ENCODE measurements at regions not wholly inside any gene's neighbourhood (a gene's known extent, or its start where the extent isn't known, plus 50 kb on each side); places are given as distances from the start of the nearest gene placed in this dataset.
A peak's percentile ranks its signal among the peaks of the same experiment; 100 is the strongest.

DNA sequence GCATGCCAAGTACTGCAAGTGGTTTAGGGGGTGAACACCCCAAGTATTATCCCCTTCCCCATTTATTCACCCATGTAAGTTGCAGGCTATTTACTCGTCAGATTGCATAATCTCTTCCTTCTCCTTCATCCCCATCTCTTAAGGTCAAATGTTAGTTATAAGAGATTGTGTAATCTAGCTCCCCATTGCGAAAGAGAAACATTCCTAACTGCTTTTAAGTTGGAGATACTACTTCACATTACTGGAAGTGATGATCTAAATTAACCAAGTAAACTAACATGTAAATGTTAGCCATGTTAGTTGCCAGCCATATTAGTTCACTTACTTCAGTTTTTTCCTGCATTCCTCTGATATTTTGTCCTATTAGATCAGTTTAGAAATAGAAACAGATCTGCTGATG, 262.3 kb downstream of the TAF11L14 start:
- Histone ChIP-seq H3K9me3 (ENCODE audit: insufficient read depth, low read depth, low read length) (no peaks in the 10 kb centered on the region), H3K9ac (ENCODE audit: low read depth, low read length) (no peak overlapping the region), H3K27me3 (ENCODE audit: insufficient read depth, low read length) (no peaks in the 10 kb centered on the region), H3K4me3 (ENCODE audit: low read length) (no peak overlapping the region), H3K4me1 (ENCODE audit: insufficient read depth, low read length) (no peaks in the 10 kb centered on the region), H3K36me3 (ENCODE audit: insufficient read depth, low read depth, low read length) (no peaks in the 10 kb centered on the region), H3K27ac (ENCODE audit: low read length) (no peak overlapping the region)

DNA sequence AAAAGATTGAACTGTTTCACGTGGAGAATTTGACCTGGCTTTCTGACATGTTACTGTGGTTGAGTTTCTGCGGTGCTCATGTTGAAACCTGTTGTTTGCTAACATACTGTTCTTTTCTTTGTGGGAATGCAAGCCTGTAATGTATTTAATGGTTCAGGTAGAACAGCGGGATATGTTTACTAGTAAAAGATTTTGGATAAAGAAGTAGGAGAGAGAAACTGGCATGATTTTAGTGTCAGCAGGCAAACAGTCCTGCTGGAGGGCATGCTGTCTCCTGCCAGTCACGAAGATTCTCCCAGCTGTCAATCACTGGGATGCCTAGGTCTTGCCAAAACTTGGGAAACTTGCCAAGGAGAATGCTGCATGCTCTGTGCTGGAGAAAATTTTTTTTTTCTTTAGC, 263.5 kb downstream of the TAF11L14 start:
- Histone ChIP-seq H3K9me3 (ENCODE audit: insufficient read depth, low read depth, low read length) (no peaks in the 10 kb centered on the region), H3K27me3 (ENCODE audit: insufficient read depth, low read length) (no peaks in the 10 kb centered on the region), H3K27ac (ENCODE audit: low read length) (no peak overlapping the region), H3K9ac (ENCODE audit: low read depth, low read length) (no peak overlapping the region), H3K36me3 (ENCODE audit: insufficient read depth, low read depth, low read length) (no peaks in the 10 kb centered on the region), H3K4me3 (ENCODE audit: low read length) (no peak overlapping the region), H3K4me1 (ENCODE audit: insufficient read depth, low read length) (no peaks in the 10 kb centered on the region)

DNA sequence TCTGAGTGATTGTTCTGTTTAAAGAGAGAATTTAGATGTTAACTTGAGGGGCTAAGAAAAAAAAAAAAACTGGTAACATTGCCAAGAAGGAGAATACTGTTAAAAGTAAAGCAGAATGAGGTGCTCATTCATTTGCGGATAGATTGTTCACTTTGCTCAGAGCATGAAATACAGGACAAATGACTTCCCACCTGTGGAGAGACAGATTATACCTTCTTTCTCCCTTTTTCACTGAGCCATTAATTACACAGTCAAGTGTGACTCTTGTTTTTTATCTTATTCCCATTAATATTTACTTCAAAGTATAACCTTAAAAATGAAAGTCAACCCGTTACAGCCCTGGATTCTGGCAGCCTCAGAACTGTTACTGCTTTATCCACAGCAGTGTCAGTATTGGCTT, 264.5 kb downstream of the TAF11L14 start:
- H3K4me1 ChIP-seq (ENCODE audit: insufficient read depth, low read length): no peaks in the 10 kb centered on the region
- no peaks in the 10 kb centered on the region for H3K9me3 ChIP-seq (ENCODE audit: insufficient read depth, low read depth, low read length)
- no peak overlapping the region for H3K27ac ChIP-seq (ENCODE audit: low read length)
- no peaks in the 10 kb centered on the region for H3K36me3 ChIP-seq (ENCODE audit: insufficient read depth, low read depth, low read length)
- no peak overlapping the region for H3K9ac ChIP-seq (ENCODE audit: low read depth, low read length)
- no peak overlapping the region for H3K4me3 ChIP-seq (ENCODE audit: low read length)
- no peaks in the 10 kb centered on the region for H3K27me3 ChIP-seq (ENCODE audit: insufficient read depth, low read length)

- H3K36me3 ChIP-seq (ENCODE audit: insufficient read depth, low read depth, low read length): no peaks in the 10 kb centered on the region
- no peak overlapping the region for H3K9ac ChIP-seq (ENCODE audit: low read depth, low read length)
- H3K9me3 ChIP-seq (ENCODE audit: insufficient read depth, low read depth, low read length): no peaks in the 10 kb centered on the region
- no peak overlapping the region for H3K4me3 ChIP-seq (ENCODE audit: low read length)
- no peaks in the 10 kb centered on the region for H3K27me3 ChIP-seq (ENCODE audit: insufficient read depth, low read length)
- H3K27ac ChIP-seq (ENCODE audit: low read length): no peak overlapping the region
- H3K4me1 ChIP-seq (ENCODE audit: insufficient read depth, low read length): no peaks in the 10 kb centered on the region
Observed at GRCh38 chr5:17907094-17907493, 272.8 kb downstream of the TAF11L14 start.

GRCh38 chr5:17910318-17910717, 276.1 kb downstream of the TAF11L14 start:
- no peak overlapping the region for H3K9ac ChIP-seq (ENCODE audit: low read depth, low read length)
- H3K36me3 ChIP-seq (ENCODE audit: insufficient read depth, low read depth, low read length): no peaks in the 10 kb centered on the region
- no peak overlapping the region for H3K27ac ChIP-seq (ENCODE audit: low read length)
- no peaks in the 10 kb centered on the region for H3K9me3 ChIP-seq (ENCODE audit: insufficient read depth, low read depth, low read length)
- H3K27me3 ChIP-seq (ENCODE audit: insufficient read depth, low read length): no peaks in the 10 kb centered on the region
- H3K4me3 ChIP-seq (ENCODE audit: low read length): no peak overlapping the region
- no peaks in the 10 kb centered on the region for H3K4me1 ChIP-seq (ENCODE audit: insufficient read depth, low read length)

- H3K9me3 ChIP-seq (ENCODE audit: insufficient read depth, low read depth, low read length): no peaks in the 10 kb centered on the region
- H3K9ac ChIP-seq (ENCODE audit: low read depth, low read length): no peak overlapping the region
- H3K27me3 ChIP-seq (ENCODE audit: insufficient read depth, low read length): no peaks in the 10 kb centered on the region
- no peak overlapping the region for H3K4me3 ChIP-seq (ENCODE audit: low read length)
- H3K4me1 ChIP-seq (ENCODE audit: insufficient read depth, low read length): no peaks in the 10 kb centered on the region
- H3K36me3 ChIP-seq (ENCODE audit: insufficient read depth, low read depth, low read length): no peaks in the 10 kb centered on the region
- no peak overlapping the region for H3K27ac ChIP-seq (ENCODE audit: low read length)
Observed at GRCh38 chr5:17912794-17913193, 278.5 kb downstream of the TAF11L14 start.

DNA sequence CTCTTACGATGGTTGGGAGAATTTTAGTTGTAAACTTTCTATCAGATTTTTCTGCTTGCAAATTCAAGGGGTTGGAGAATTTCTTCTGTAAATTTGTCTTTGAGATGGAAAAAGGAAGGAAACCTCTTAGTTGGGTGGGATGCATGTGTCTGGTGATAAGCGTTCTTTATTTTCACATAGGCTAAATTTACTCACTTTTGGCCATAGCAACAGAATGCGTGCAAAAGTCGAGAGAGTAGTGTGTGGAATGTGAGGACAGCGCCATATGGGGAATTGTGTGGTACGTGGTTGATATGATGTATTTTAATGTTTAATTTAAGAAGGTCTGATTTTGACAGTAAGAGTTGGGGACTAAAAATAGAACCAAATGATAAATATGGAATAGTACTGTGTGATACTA, 282.2 kb downstream of the TAF11L14 start:
- Histone ChIP-seq H3K9me3 (ENCODE audit: insufficient read depth, low read depth, low read length) (no peaks in the 10 kb centered on the region), H3K4me3 (ENCODE audit: low read length) (no peak overlapping the region), H3K9ac (ENCODE audit: low read depth, low read length) (no peak overlapping the region)

DNA sequence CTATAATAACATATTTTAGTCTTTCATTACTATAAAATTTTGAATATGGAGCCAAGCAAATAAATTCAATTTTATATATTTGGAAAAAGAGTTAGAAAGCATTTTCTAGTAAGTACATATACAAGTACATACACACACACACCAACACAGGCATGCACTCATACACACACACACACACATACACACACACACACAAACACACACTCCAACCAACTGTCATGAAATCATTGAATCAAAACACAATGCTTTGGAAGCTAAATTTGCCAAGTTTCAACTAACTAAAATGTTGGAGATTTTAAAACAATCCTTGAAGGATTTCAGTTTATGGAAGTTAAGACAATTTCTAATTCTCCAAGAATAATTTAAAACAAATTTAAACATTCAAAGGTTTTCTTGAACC, 283.2 kb downstream of the TAF11L14 start:
- no peak overlapping the region for H3K4me3 ChIP-seq (ENCODE audit: low read length)
- H3K9ac ChIP-seq (ENCODE audit: low read depth, low read length): no peak overlapping the region
- no peaks in the 10 kb centered on the region for H3K9me3 ChIP-seq (ENCODE audit: insufficient read depth, low read depth, low read length)
- H3K27me3 ChIP-seq (ENCODE audit: insufficient read depth, low read length): no peaks in the 10 kb centered on the region
- peaks cover 3% of the 10 kb centered on the region; the same call in 1 of the 2 replicates for H3K4me1 ChIP-seq (ENCODE audit: insufficient read depth, low read length)
- H3K36me3 ChIP-seq (ENCODE audit: insufficient read depth, low read depth, low read length): no peaks in the 10 kb centered on the region
- H3K27ac ChIP-seq (ENCODE audit: low read length): no peak overlapping the region

More for the DNA sequence above, 282.2 kb downstream of the TAF11L14 start:
- H3K4me1 ChIP-seq (ENCODE audit: insufficient read depth, low read length): peaks cover 3% of the 10 kb centered on the region; the same call in 1 of the 2 replicates
- H3K27ac ChIP-seq (ENCODE audit: low read length): no peak overlapping the region
- H3K27me3 ChIP-seq (ENCODE audit: insufficient read depth, low read length): no peaks in the 10 kb centered on the region
- no peaks in the 10 kb centered on the region for H3K36me3 ChIP-seq (ENCODE audit: insufficient read depth, low read depth, low read length)

DNA sequence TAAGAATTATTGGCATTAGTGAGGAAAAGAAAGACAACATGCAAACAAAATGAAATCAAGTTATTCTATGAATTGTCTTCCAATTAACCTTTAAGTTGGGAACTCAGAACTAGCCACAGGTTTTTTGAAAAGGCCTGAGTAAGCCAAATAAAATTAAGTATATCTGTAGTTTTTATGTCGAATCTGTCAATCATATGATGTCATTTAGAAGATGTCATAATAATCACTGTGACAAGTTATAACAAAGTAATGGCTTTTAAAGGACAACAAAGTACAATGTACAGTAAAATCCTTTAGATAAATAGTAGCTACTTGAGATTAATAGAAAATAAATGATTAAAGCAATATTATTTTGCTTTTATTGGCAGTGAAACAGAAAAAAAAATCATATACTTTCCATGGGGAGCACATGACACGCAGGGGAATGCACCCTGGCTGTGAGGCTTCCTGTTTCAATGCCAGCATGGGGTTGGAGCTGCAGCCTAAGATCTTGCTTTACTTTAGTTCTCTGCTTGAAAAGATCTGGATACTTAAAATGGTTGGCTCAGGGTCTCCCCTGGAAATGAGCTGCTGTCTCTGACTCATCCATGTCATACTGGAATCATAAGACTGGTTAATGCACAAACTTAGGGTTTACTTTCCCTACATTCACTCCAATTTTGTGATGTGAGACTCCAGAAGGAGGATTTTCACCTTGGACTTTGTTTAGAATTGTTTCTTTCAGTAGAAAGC, 284.3 kb downstream of the TAF11L14 start:
- Histone ChIP-seq H3K36me3 (ENCODE audit: insufficient read depth, low read depth, low read length) (no peaks in the 10 kb centered on the region), H3K9me3 (ENCODE audit: insufficient read depth, low read depth, low read length) (no peaks in the 10 kb centered on the region), H3K9ac (ENCODE audit: low read depth, low read length) (peak overlapping the region; percentile 58; the same call in 1 of the 2 replicates), H3K27me3 (ENCODE audit: insufficient read depth, low read length) (no peaks in the 10 kb centered on the region), H3K27ac (ENCODE audit: low read length) (peak overlapping the region; percentile 81), H3K4me3 (ENCODE audit: low read length) (0 out of 2 replicates have a peak overlapping the region, but pooled peaks have one; percentile 30), H3K4me1 (ENCODE audit: insufficient read depth, low read length) (peaks cover 3% of the 10 kb centered on the region; the same call in 1 of the 2 replicates)

GRCh38 chr5:17925276-17925675, 291.0 kb downstream of the TAF11L14 start:
- Histone ChIP-seq H3K36me3 (ENCODE audit: insufficient read depth, low read depth, low read length) (no peaks in the 10 kb centered on the region), H3K27ac (ENCODE audit: low read length) (no peak overlapping the region), H3K4me1 (ENCODE audit: insufficient read depth, low read length) (no peaks in the 10 kb centered on the region), H3K9me3 (ENCODE audit: insufficient read depth, low read depth, low read length) (no peaks in the 10 kb centered on the region), H3K4me3 (ENCODE audit: low read length) (no peak overlapping the region), H3K27me3 (ENCODE audit: insufficient read depth, low read length) (no peaks in the 10 kb centered on the region), H3K9ac (ENCODE audit: low read depth, low read length) (no peak overlapping the region)

DNA sequence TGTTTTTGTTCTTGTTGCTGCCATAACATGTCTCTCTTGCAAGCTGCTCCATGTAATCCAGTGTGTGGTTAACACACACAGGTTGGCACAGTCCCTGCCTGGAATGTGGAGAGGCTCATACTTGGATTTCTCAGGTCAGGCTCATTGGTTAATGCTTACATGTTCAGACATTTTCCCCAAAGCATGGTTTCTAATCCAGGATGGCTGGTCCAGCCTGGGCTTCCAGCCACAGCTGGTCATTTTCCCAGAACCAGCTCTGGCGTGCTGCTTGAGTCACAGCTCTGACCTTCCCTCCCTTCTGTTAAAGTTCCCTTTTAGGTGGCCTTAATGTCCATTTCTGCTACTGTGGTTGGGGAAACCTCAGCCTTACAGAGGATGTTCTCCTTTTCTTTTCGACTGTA, 294.3 kb downstream of the TAF11L14 start:
- H3K36me3 ChIP-seq (ENCODE audit: insufficient read depth, low read depth, low read length): no peaks in the 10 kb centered on the region
- no peak overlapping the region for H3K4me3 ChIP-seq (ENCODE audit: low read length)
- no peaks in the 10 kb centered on the region for H3K27me3 ChIP-seq (ENCODE audit: insufficient read depth, low read length)
- H3K27ac ChIP-seq (ENCODE audit: low read length): no peak overlapping the region
- no peaks in the 10 kb centered on the region for H3K4me1 ChIP-seq (ENCODE audit: insufficient read depth, low read length)
- H3K9ac ChIP-seq (ENCODE audit: low read depth, low read length): no peak overlapping the region
- no peaks in the 10 kb centered on the region for H3K9me3 ChIP-seq (ENCODE audit: insufficient read depth, low read depth, low read length)

DNA sequence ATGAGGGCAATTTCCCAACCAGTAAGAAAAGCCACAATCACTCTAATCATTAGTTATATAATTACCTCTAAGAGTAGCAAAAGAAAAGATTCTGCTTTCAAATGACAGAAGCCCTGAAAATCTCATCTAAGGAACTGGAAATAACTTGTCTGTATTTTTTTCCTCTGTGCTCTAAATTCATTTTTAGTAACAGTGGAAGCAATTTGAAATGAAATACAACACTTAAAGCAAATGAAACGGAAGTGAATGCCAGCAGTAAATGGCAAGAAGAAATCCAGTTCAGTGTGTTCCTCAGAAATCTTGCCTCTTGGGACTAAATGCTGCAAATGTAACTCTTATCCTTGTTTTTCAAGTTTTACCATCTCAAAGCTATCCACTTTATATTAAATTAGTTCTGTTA, 294.9 kb downstream of the TAF11L14 start:
- Histone ChIP-seq H3K4me3 (ENCODE audit: low read length) (no peak overlapping the region), H3K9me3 (ENCODE audit: insufficient read depth, low read depth, low read length) (no peaks in the 10 kb centered on the region), H3K4me1 (ENCODE audit: insufficient read depth, low read length) (no peaks in the 10 kb centered on the region), H3K9ac (ENCODE audit: low read depth, low read length) (no peak overlapping the region), H3K36me3 (ENCODE audit: insufficient read depth, low read depth, low read length) (no peaks in the 10 kb centered on the region), H3K27me3 (ENCODE audit: insufficient read depth, low read length) (no peaks in the 10 kb centered on the region), H3K27ac (ENCODE audit: low read length) (no peak overlapping the region)

Measured in iPS-20b (cell line).